GM12892 (cell line): ENCODE measurements at regions not wholly inside any gene's neighbourhood (a gene's known extent, or its start where the extent isn't known, plus 50 kb on each side); places are given as distances from the start of the nearest gene placed in this dataset.

Experiments
- POLR2A ChIP-seq: IDR thresholded peaks from 2 replicates; pipeline ENCODE4 v1.6.1; 2011; ENCODE audit warnings: low read depth, low read length, control low read depth
- POLR2AphosphoS5 ChIP-seq: IDR thresholded peaks from 2 replicates; pipeline ENCODE4 v1.6.1; 2011; ENCODE audit warnings: low read depth, low read length, control low read depth
- TAF1 ChIP-seq: IDR thresholded peaks from 2 replicates; pipeline ENCODE4 v1.6.1; 2011; ENCODE audit warnings: low read depth, mild to moderate bottlenecking, control low read depth, low read length, borderline replicate concordance

- no peak for TF ChIP-seq POLR2A
- no peak for TF ChIP-seq POLR2AphosphoS5
- no peak for TF ChIP-seq TAF1
Measured at GRCh38 chr6:112936504-112936903, 589.4 kb downstream of the RFPL4B start.
